Kidney epithelial cell (primary cell): ENCODE measurements at regions not wholly inside any gene's neighbourhood (a gene's known extent, or its start where the extent isn't known, plus 50 kb on each side); places are given as distances from the start of the nearest gene placed in this dataset.

ENCODE experiments used
- DNase-seq: peaks from one replicate; pipeline ENCODE4 v3.0.0-alpha.2; 2010; ENCODE audit warnings: low read depth
- H3K27me3 ChIP-seq: 2 replicates; pipeline ENCODE4 v1.6.0; 2011; ENCODE audit warnings: low read length; ENCODE audit not compliant: control insufficient read depth, insufficient read depth
- H3K36me3 ChIP-seq: 2 replicates; pipeline ENCODE4 v1.5.1; 2011; ENCODE audit warnings: low read length; ENCODE audit not compliant: control insufficient read depth, insufficient read depth
- H3K4me3 ChIP-seq: 2 replicates; pipeline ENCODE4 v1.5.1; 2011; ENCODE audit warnings: low read depth, mild to moderate bottlenecking, control low read depth, low read length
- CTCF ChIP-seq: IDR thresholded peaks from 2 replicates; pipeline ENCODE4 v1.5.1; 2011; ENCODE audit warnings: mild to moderate bottlenecking, moderate library complexity, low read length, control low read depth, inconsistent platforms; ENCODE audit not compliant: insufficient read depth, poor library complexity, severe bottlenecking

GRCh38 chr6:144809969-144810368 lies 524.8 kb downstream of the UTRN start:
- H3K27me3 ChIP-seq, result no peaks in the 10 kb centered on the region
- no peak for DNase-seq

GRCh38 chr6:144811140-144811539 lies 526.0 kb downstream of the UTRN start:
- Histone ChIP-seq H3K36me3 (no peaks in the 10 kb centered on the region), H3K4me3 (no peak overlapping the region), H3K27me3 (no peaks in the 10 kb centered on the region)
- DNase-seq, result no peak
- TF ChIP-seq CTCF, result no peak

More at GRCh38 chr6:144809969-144810368, 524.8 kb downstream of the UTRN start:
- TF ChIP-seq CTCF, result no peak
- no peaks in the 10 kb centered on the region for H3K36me3 ChIP-seq
- H3K4me3 ChIP-seq, result no peak overlapping the region

GRCh38 chr6:144816936-144817335 lies 531.8 kb downstream of the UTRN start:
- no peak for TF ChIP-seq CTCF
- Histone ChIP-seq H3K27me3 (no peaks in the 10 kb centered on the region), H3K36me3 (no peaks in the 10 kb centered on the region), H3K4me3 (no peak overlapping the region)
- no peak for DNase-seq

GRCh38 chr6:144820270-144820669 lies 535.1 kb downstream of the UTRN start:
- Histone ChIP-seq H3K36me3 (no peaks in the 10 kb centered on the region), H3K27me3 (no peaks in the 10 kb centered on the region), H3K4me3 (no peak overlapping the region)
- no peak for TF ChIP-seq CTCF
- DNase-seq, result no peak

GRCh38 chr6:144823131-144823530 lies 538.0 kb downstream of the UTRN start:
- no peak for TF ChIP-seq CTCF

GRCh38 chr6:144824018-144824417 lies 538.9 kb downstream of the UTRN start:
- no peaks in the 10 kb centered on the region for H3K27me3 ChIP-seq
- H3K4me3 ChIP-seq, result no peak overlapping the region
- H3K36me3 ChIP-seq, result no peaks in the 10 kb centered on the region
- TF ChIP-seq CTCF, result no peak
- DNase-seq, result no peak

More at GRCh38 chr6:144823131-144823530, 538.0 kb downstream of the UTRN start:
- Histone ChIP-seq H3K27me3 (no peaks in the 10 kb centered on the region), H3K36me3 (no peaks in the 10 kb centered on the region), H3K4me3 (no peak overlapping the region)
- DNase-seq, result no peak
